ENCODE measurements at regions not wholly inside any gene's neighbourhood (a gene's known extent, or its start where the extent isn't known, plus 50 kb on each side); places are given as distances from the start of the nearest gene placed in this dataset.

- TF ChIP-seq CTCF (conservative IDR thresholded peaks at IDR 0.05; ENCODE audit: low read length) (no peak), EZH2phosphoT487 (IDR thresholded peaks at IDR 0.05; ENCODE audit: borderline replicate concordance) (no peak)
Observed at GRCh38 chr5:130580264-130580663, 584.8 kb downstream of the HINT1 start.
